ENCODE measurements at regions not wholly inside any gene's neighbourhood (a gene's known extent, or its start where the extent isn't known, plus 50 kb on each side); places are given as distances from the start of the nearest gene placed in this dataset.

DNA sequence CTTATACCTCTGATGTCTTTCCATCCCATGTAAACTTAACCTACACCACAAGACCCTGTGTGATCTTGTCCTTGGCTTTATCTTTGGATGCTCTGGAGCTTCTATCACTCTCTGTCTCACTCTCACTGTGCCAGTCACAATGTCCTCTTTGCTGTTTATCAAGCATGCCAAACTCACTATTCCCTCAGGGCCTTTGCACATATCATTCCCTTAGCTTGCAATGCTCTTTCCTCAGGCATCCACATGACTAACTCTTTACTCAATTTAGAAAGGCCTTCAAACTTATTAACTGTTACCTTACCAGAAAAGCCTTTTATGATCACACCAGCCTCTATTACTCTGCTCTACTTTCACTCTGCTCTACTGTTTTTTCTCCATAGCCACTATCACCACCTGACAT, 354.1 kb downstream of the RFC3 start:
- DNase-seq (ENCODE audit: low read depth, low spot score): no peak
- H2AFZ ChIP-seq (ENCODE audit: low read depth, low read length, poor library complexity, severe bottlenecking): no peak overlapping the region
- no peaks in the 10 kb centered on the region for H3K9me2 ChIP-seq (ENCODE audit: insufficient read depth)
- no peak overlapping the region for H3K27ac ChIP-seq (ENCODE audit: low read depth, low read length)
- H3K79me2 ChIP-seq (ENCODE audit: insufficient read depth, low read length): no peaks in the 10 kb centered on the region
- no peaks in the 10 kb centered on the region for H3K4me1 ChIP-seq (ENCODE audit: control insufficient read depth in 1 of 2, insufficient read depth in 2 of 2, low read length in 2 of 2)
- no peak for ATAC-seq
- H3K4me3 ChIP-seq (replicated peaks in 1 of 2; ENCODE audit: low read depth in 1 of 2, low read length in 2 of 2): no peak overlapping the region
- H3K9ac ChIP-seq (ENCODE audit: low read length): no peak overlapping the region
- intact Hi-C loops (cut with micrococcal nuclease): no loop called here
- ChIA-PET POLR2A (no interaction called here), RAD21 (ENCODE audit: low non-redundant PET in 1 of 2, low total read pairs in 2 of 2, uncharacterized antibody in 2 of 2, unreplicated experiment in 2 of 2) (no interaction called here), CTCF (no interaction called here)
- TF ChIP-seq SIN3A (IDR thresholded peaks at IDR 0.05; ENCODE audit: low read depth) (no peak), CBX3 (IDR thresholded peaks at IDR 0.05; ENCODE audit: low read depth) (no peak), ELF1 (IDR thresholded peaks at IDR 0.05; ENCODE audit: borderline replicate concordance, low read depth) (no peak), RAD21 (IDR thresholded peaks at IDR 0.05; ENCODE audit: low read depth) (no peak), TCF7L2 (IDR thresholded peaks at IDR 0.05; ENCODE audit: borderline replicate concordance, extremely low read depth, insufficient read depth, insufficient read length) (no peak), EZH2phosphoT487 (IDR thresholded peaks at IDR 0.05; ENCODE audit: borderline replicate concordance) (no peak), POLR2A (IDR thresholded peaks at IDR 0.05; ENCODE audit: borderline replicate concordance, extremely low read depth, insufficient read depth, insufficient read length) (no peak), YY1 (IDR thresholded peaks at IDR 0.05; ENCODE audit: extremely low read depth, insufficient replicate concordance, low read depth, low read length) (no peak), ZFX (IDR thresholded peaks at IDR 0.05) (no peak), SP1 (IDR thresholded peaks at IDR 0.05; ENCODE audit: low read depth) (no peak), ZNF274 (IDR thresholded peaks at IDR 0.05; ENCODE audit: low read depth, low read length) (no peak), JUND (IDR thresholded peaks at IDR 0.05) (no peak), FOSL1 (IDR thresholded peaks at IDR 0.05; ENCODE audit: low read depth) (no peak), EZH2 (IDR thresholded peaks at IDR 0.05) (no peak)
- TF ChIP-seq, protein P1, sequence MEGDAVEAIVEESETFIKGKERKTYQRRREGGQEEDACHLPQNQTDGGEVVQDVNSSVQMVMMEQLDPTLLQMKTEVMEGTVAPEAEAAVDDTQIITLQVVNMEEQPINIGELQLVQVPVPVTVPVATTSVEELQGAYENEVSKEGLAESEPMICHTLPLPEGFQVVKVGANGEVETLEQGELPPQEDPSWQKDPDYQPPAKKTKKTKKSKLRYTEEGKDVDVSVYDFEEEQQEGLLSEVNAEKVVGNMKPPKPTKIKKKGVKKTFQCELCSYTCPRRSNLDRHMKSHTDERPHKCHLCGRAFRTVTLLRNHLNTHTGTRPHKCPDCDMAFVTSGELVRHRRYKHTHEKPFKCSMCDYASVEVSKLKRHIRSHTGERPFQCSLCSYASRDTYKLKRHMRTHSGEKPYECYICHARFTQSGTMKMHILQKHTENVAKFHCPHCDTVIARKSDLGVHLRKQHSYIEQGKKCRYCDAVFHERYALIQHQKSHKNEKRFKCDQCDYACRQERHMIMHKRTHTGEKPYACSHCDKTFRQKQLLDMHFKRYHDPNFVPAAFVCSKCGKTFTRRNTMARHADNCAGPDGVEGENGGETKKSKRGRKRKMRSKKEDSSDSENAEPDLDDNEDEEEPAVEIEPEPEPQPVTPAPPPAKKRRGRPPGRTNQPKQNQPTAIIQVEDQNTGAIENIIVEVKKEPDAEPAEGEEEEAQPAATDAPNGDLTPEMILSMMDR (IDR thresholded peaks at IDR 0.05 in 2 of 3, conservative IDR thresholded peaks at IDR 0.05 in 1 of 3; ENCODE audit: borderline replicate concordance in 1 of 3, insufficient read depth in 1 of 3, low read depth in 2 of 3, low read length in 2 of 3): no peak
- TF ChIP-seq, protein P2, sequence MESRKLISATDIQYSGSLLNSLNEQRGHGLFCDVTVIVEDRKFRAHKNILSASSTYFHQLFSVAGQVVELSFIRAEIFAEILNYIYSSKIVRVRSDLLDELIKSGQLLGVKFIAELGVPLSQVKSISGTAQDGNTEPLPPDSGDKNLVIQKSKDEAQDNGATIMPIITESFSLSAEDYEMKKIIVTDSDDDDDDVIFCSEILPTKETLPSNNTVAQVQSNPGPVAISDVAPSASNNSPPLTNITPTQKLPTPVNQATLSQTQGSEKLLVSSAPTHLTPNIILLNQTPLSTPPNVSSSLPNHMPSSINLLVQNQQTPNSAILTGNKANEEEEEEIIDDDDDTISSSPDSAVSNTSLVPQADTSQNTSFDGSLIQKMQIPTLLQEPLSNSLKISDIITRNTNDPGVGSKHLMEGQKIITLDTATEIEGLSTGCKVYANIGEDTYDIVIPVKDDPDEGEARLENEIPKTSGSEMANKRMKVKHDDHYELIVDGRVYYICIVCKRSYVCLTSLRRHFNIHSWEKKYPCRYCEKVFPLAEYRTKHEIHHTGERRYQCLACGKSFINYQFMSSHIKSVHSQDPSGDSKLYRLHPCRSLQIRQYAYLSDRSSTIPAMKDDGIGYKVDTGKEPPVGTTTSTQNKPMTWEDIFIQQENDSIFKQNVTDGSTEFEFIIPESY (IDR thresholded peaks at IDR 0.05; ENCODE audit: extremely low read depth, insufficient replicate concordance, low read length): no peak
- TF ChIP-seq, protein P3, sequence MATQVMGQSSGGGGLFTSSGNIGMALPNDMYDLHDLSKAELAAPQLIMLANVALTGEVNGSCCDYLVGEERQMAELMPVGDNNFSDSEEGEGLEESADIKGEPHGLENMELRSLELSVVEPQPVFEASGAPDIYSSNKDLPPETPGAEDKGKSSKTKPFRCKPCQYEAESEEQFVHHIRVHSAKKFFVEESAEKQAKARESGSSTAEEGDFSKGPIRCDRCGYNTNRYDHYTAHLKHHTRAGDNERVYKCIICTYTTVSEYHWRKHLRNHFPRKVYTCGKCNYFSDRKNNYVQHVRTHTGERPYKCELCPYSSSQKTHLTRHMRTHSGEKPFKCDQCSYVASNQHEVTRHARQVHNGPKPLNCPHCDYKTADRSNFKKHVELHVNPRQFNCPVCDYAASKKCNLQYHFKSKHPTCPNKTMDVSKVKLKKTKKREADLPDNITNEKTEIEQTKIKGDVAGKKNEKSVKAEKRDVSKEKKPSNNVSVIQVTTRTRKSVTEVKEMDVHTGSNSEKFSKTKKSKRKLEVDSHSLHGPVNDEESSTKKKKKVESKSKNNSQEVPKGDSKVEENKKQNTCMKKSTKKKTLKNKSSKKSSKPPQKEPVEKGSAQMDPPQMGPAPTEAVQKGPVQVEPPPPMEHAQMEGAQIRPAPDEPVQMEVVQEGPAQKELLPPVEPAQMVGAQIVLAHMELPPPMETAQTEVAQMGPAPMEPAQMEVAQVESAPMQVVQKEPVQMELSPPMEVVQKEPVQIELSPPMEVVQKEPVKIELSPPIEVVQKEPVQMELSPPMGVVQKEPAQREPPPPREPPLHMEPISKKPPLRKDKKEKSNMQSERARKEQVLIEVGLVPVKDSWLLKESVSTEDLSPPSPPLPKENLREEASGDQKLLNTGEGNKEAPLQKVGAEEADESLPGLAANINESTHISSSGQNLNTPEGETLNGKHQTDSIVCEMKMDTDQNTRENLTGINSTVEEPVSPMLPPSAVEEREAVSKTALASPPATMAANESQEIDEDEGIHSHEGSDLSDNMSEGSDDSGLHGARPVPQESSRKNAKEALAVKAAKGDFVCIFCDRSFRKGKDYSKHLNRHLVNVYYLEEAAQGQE (IDR thresholded peaks at IDR 0.05; ENCODE audit: low read depth): no peak
- TF ChIP-seq, protein P4, sequence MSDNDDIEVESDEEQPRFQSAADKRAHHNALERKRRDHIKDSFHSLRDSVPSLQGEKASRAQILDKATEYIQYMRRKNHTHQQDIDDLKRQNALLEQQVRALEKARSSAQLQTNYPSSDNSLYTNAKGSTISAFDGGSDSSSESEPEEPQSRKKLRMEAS (IDR thresholded peaks at IDR 0.05): no peak
- no peaks in the 10 kb centered on the region for H4K20me1 ChIP-seq (ENCODE audit: insufficient read depth)
- H3K36me3 ChIP-seq (ENCODE audit: control insufficient read depth in 1 of 2, insufficient read depth in 2 of 2, low read length in 2 of 2): no peaks in the 10 kb centered on the region
- no TSS peak for BruUV-seq (replicated peaks)
- no peaks in the 10 kb centered on the region for H3K27me3 ChIP-seq (ENCODE audit: insufficient read depth, low read length)
- H3K4me2 ChIP-seq (ENCODE audit: low read length): no peak overlapping the region
- no peaks in the 10 kb centered on the region for H3K9me3 ChIP-seq (ENCODE audit: control insufficient read depth in 1 of 2, insufficient read depth in 1 of 2, low read depth in 1 of 2, low read length in 2 of 2)
